C4-2B (cell line): ENCODE measurements at regions not wholly inside any gene's neighbourhood (a gene's known extent, or its start where the extent isn't known, plus 50 kb on each side); places are given as distances from the start of the nearest gene placed in this dataset.

ENCODE experiments used
- H3K27ac ChIP-seq: fragments of 450-650 bp; 2 replicates; pipeline ENCODE4 v1.5.1; 2017
- CTCF ChIP-seq: fragments of 450-650 bp; conservative IDR thresholded peaks from 2 replicates; pipeline ENCODE4 v1.5.1; 2017; ENCODE audit warnings: mild to moderate bottlenecking
- ZFX ChIP-seq: fragments of 450-650 bp; IDR thresholded peaks from 2 replicates; pipeline ENCODE4 v1.6.1; 2017

GRCh38 chr3:104298662-104299061 is 1068.0 kb upstream of the ALCAM start:
- no peak for TF ChIP-seq ZFX
- TF ChIP-seq CTCF: no peak
- no peak overlapping the region for H3K27ac ChIP-seq

GRCh38 chr3:104316118-104316517 is 1050.6 kb upstream of the ALCAM start:
- TF ChIP-seq ZFX (no peak), CTCF (no peak)
- H3K27ac ChIP-seq: no peak overlapping the region

GRCh38 chr3:104323226-104323625 is 1043.5 kb upstream of the ALCAM start:
- TF ChIP-seq CTCF (no peak), ZFX (no peak)
- H3K27ac ChIP-seq: peak overlapping the region; percentile 15; the same call in 1 of the 2 replicates

GRCh38 chr3:104347291-104347690 is 1019.4 kb upstream of the ALCAM start:
- TF ChIP-seq ZFX (no peak), CTCF (no peak)
- H3K27ac ChIP-seq: no peak overlapping the region

- no peak for TF ChIP-seq CTCF
- no peak overlapping the region for H3K27ac ChIP-seq
Observed at GRCh38 chr3:104349836-104350235, 1016.9 kb upstream of the ALCAM start.

GRCh38 chr3:104353951-104354350 is 1012.8 kb upstream of the ALCAM start:
- H3K27ac ChIP-seq: no peak overlapping the region
- TF ChIP-seq CTCF: no peak
- no peak for TF ChIP-seq ZFX

- no peak overlapping the region for H3K27ac ChIP-seq
- no peak for TF ChIP-seq ZFX
- TF ChIP-seq CTCF: no peak
Observed at GRCh38 chr3:104359546-104359945, 1007.2 kb upstream of the ALCAM start.
